ENCODE measurements at regions not wholly inside any gene's neighbourhood (a gene's known extent, or its start where the extent isn't known, plus 50 kb on each side); places are given as distances from the start of the nearest gene placed in this dataset.

- Histone ChIP-seq H3K27me3 (replicated peaks in 1 of 4; ENCODE audit: control extremely low read depth in 1 of 4, control insufficient read depth in 3 of 4, insufficient read depth in 4 of 4, low read length in 3 of 4) (no peaks in the 10 kb centered on the region), H3K9ac (ENCODE audit: low read length) (no peak overlapping the region), H4K20me1 (ENCODE audit: control insufficient read depth, insufficient read depth, low read length, poor library complexity, severe bottlenecking) (no peaks in the 10 kb centered on the region), H3K4me1 (ENCODE audit: control insufficient read depth in 2 of 2, insufficient read depth in 2 of 2, low read length in 2 of 2) (no peaks in the 10 kb centered on the region), H3K79me2 (ENCODE audit: control insufficient read depth, insufficient read depth, low read length) (no peaks in the 10 kb centered on the region), H3K4me2 (replicated peaks; ENCODE audit: low read depth, low read length, poor library complexity, severe bottlenecking) (no peak overlapping the region), H3K36me3 (replicated peaks in 1 of 2; ENCODE audit: control extremely low read depth in 1 of 2, control insufficient read depth in 1 of 2, extremely low read depth in 1 of 2, insufficient read depth in 2 of 2, low read length in 1 of 2) (no peaks in the 10 kb centered on the region), H3K9me3 (ENCODE audit: control extremely low read depth in 1 of 3, control insufficient read depth in 2 of 3, insufficient read depth in 1 of 3, low read length in 2 of 3) (peaks cover 0 to 3% (median 0%) of the 10 kb centered on the region in 3 donors), H3K4me3 (ENCODE audit: control extremely low read depth in 1 of 5, extremely low read depth in 1 of 5, insufficient read depth in 1 of 5, low read depth in 2 of 5, low read length in 4 of 5) (no peak overlapping the region), H2AFZ (ENCODE audit: insufficient read depth, low read depth, low read length, poor library complexity, severe bottlenecking) (no peak overlapping the region), H3K27ac (ENCODE audit: low read length in 2 of 2) (no peak overlapping the region)
- Mint-ChIP-seq H3K27me3 (no peaks in the 10 kb centered on the region), H3K4me1 (no peaks in the 10 kb centered on the region), H3K4me3 (no peak overlapping the region), H3K9me3 (ENCODE audit: insufficient read depth) (peaks cover 5% of the 10 kb centered on the region), H3K27ac (no peak overlapping the region)
- ChIA-PET CTCF (no interaction called here), POLR2A (no interaction called here)
- ATAC-seq (ENCODE audit: low read depth) (no peak), DNase-seq (no peak)
- intact Hi-C loops (cut with micrococcal nuclease) = no loop called here
- no peak for TF ChIP-seq CTCF (IDR thresholded peaks at IDR 0.05)
- TF ChIP-seq EZH2 (IDR thresholded peaks at IDR 0.05; ENCODE audit: borderline replicate concordance, insufficient read depth, low read depth, low read length, poor library complexity, severe bottlenecking) = no peak
Measured at GRCh38 chr1:78755986-78756385, 106.4 kb downstream of the IFI44 start.

- no peaks in the 10 kb centered on the region for H3K4me1 ChIP-seq (ENCODE audit: control insufficient read depth in 2 of 2, insufficient read depth in 2 of 2, low read length in 2 of 2)
- no peaks in the 10 kb centered on the region for H3K36me3 ChIP-seq (replicated peaks in 1 of 2; ENCODE audit: control extremely low read depth in 1 of 2, control insufficient read depth in 1 of 2, extremely low read depth in 1 of 2, insufficient read depth in 2 of 2, low read length in 1 of 2)
- Mint-ChIP-seq H3K4me1 (no peaks in the 10 kb centered on the region), H3K9me3 (ENCODE audit: insufficient read depth) (peaks cover 5% of the 10 kb centered on the region), H3K27me3 (no peaks in the 10 kb centered on the region), H3K27ac (no peak overlapping the region), H3K4me3 (no peak overlapping the region)
- H4K20me1 ChIP-seq (ENCODE audit: control insufficient read depth, insufficient read depth, low read length, poor library complexity, severe bottlenecking) = no peaks in the 10 kb centered on the region
- TF ChIP-seq EZH2 (IDR thresholded peaks at IDR 0.05; ENCODE audit: borderline replicate concordance, insufficient read depth, low read depth, low read length, poor library complexity, severe bottlenecking) (no peak), CTCF (IDR thresholded peaks at IDR 0.05) (no peak)
- POLR2A ChIA-PET = no interaction called here
- WGBS (ENCODE audit: insufficient coverage) = no CpG with 5 or more reads among the region's 4 CpGs
- H3K27ac ChIP-seq (ENCODE audit: low read length in 2 of 2) = no peak overlapping the region
- ATAC-seq (ENCODE audit: low read depth) = no peak
- no peak for DNase-seq
- no peak overlapping the region for H3K9ac ChIP-seq (ENCODE audit: low read length)
- no peak overlapping the region for H3K4me3 ChIP-seq (ENCODE audit: control extremely low read depth in 1 of 5, extremely low read depth in 1 of 5, insufficient read depth in 1 of 5, low read depth in 2 of 5, low read length in 4 of 5)
- no peaks in the 10 kb centered on the region for H3K79me2 ChIP-seq (ENCODE audit: control insufficient read depth, insufficient read depth, low read length)
- H3K27me3 ChIP-seq (replicated peaks in 1 of 4; ENCODE audit: control extremely low read depth in 1 of 4, control insufficient read depth in 3 of 4, insufficient read depth in 4 of 4, low read length in 3 of 4) = no peaks in the 10 kb centered on the region
- no peak overlapping the region for H2AFZ ChIP-seq (ENCODE audit: insufficient read depth, low read depth, low read length, poor library complexity, severe bottlenecking)
- intact Hi-C loops (cut with micrococcal nuclease) = no loop called here
- peaks cover 0 to 3% (median 1%) of the 10 kb centered on the region in 3 donors for H3K9me3 ChIP-seq (ENCODE audit: control extremely low read depth in 1 of 3, control insufficient read depth in 2 of 3, insufficient read depth in 1 of 3, low read length in 2 of 3)
- H3K4me2 ChIP-seq (replicated peaks; ENCODE audit: low read depth, low read length, poor library complexity, severe bottlenecking) = no peak overlapping the region
- CTCF ChIA-PET = no interaction called here
Measured at GRCh38 chr1:78758506-78758905, 108.9 kb downstream of the IFI44 start.

Measured in B cell (primary cell).